H9 (cell line): ENCODE measurements at regions not wholly inside any gene's neighbourhood (a gene's known extent, or its start where the extent isn't known, plus 50 kb on each side); places are given as distances from the start of the nearest gene placed in this dataset.

ENCODE experiments used
- DNase-seq: peaks from one replicate; pipeline ENCODE4 v3.0.0-alpha.2; 2017
- H2AFZ ChIP-seq: one replicate; pipeline ENCODE4 v1.6.1; 2013; ENCODE audit warnings: mild to moderate bottlenecking, low read length, control low read depth, moderate library complexity
- H2AK5ac ChIP-seq: 2 replicates; pipeline ENCODE4 v1.6.1; 2013; ENCODE audit warnings: low read length, control low read depth, mixed read lengths; ENCODE audit not compliant: insufficient read length
- H2BK120ac ChIP-seq: one replicate; pipeline ENCODE4 v1.6.1; 2013; ENCODE audit warnings: low read depth, mild to moderate bottlenecking, low read length, control low read depth, inconsistent platforms; ENCODE audit not compliant: poor library complexity, severe bottlenecking
- H2BK12ac ChIP-seq: 2 replicates; pipeline ENCODE4 v1.6.1; 2013; ENCODE audit warnings: low read length, control low read depth, mixed read lengths, low read depth; ENCODE audit not compliant: insufficient read length
- H2BK15ac ChIP-seq: 2 replicates; pipeline ENCODE4 v1.6.1; 2013; ENCODE audit warnings: low read depth, low read length, control low read depth
- H2BK20ac ChIP-seq: one replicate; pipeline ENCODE4 v1.6.1; 2013; ENCODE audit warnings: low read depth, mild to moderate bottlenecking, low read length, control low read depth, inconsistent platforms; ENCODE audit not compliant: poor library complexity, severe bottlenecking
- H2BK5ac ChIP-seq: 2 replicates; pipeline ENCODE4 v1.6.1; 2013; ENCODE audit warnings: low read length, control low read depth, mixed read lengths; ENCODE audit not compliant: insufficient read length
- H3K14ac ChIP-seq: 2 replicates; pipeline ENCODE4 v1.6.1; 2013; ENCODE audit warnings: low read length, control low read depth; ENCODE audit not compliant: insufficient read depth
- H3K18ac ChIP-seq: 2 replicates; pipeline ENCODE4 v1.6.1; 2013; ENCODE audit warnings: low read depth, mild to moderate bottlenecking, mixed read lengths, low read length, control low read depth; ENCODE audit not compliant: insufficient read length
- H3K23ac ChIP-seq: 2 replicates; pipeline ENCODE4 v1.6.1; 2013; ENCODE audit warnings: low read length, control low read depth, mixed read lengths, low read depth; ENCODE audit not compliant: insufficient read length
- H3K23me2 ChIP-seq: 2 replicates; pipeline ENCODE4 v1.6.1; 2013; ENCODE audit warnings: low read depth, mild to moderate bottlenecking, mixed read lengths, low read length, control low read depth; ENCODE audit not compliant: insufficient read length, poor library complexity, severe bottlenecking
- H3K27ac ChIP-seq: 2 replicates; pipeline ENCODE4 v1.5.1; 2013; ENCODE audit warnings: low read length, control low read depth, mixed read lengths, low read depth; ENCODE audit not compliant: insufficient read length
- H3K27me3 ChIP-seq: 2 replicates; pipeline ENCODE4 v1.6.1; 2013; ENCODE audit warnings: low read length, control low read depth, inconsistent platforms; ENCODE audit not compliant: insufficient read depth
- H3K4ac ChIP-seq: 2 replicates; pipeline ENCODE4 v1.6.1; 2013; ENCODE audit warnings: low read depth, mild to moderate bottlenecking, control low read depth, inconsistent platforms, low read length, moderate library complexity
- H3K4me1 ChIP-seq: 2 replicates; pipeline ENCODE4 v1.6.1; 2013; ENCODE audit warnings: low read length, control low read depth, inconsistent platforms; ENCODE audit not compliant: insufficient read depth
- H3K4me2 ChIP-seq: 2 replicates; pipeline ENCODE4 v1.6.1; 2013; ENCODE audit warnings: low read length, control low read depth, mixed read lengths; ENCODE audit not compliant: insufficient read length, insufficient read depth
- H3K56ac ChIP-seq: 2 replicates; pipeline ENCODE4 v1.6.1; 2013; ENCODE audit warnings: low read depth, mild to moderate bottlenecking, mixed read lengths, low read length, control low read depth; ENCODE audit not compliant: insufficient read length
- H3K79me1 ChIP-seq: 2 replicates; pipeline ENCODE4 v1.6.1; 2013; ENCODE audit warnings: low read depth, mild to moderate bottlenecking, moderate library complexity, low read length, control low read depth, inconsistent platforms; ENCODE audit not compliant: insufficient read depth, poor library complexity, severe bottlenecking
- H3K79me2 ChIP-seq: 2 replicates; pipeline ENCODE4 v1.6.1; 2013; ENCODE audit warnings: low read length, control low read depth, inconsistent platforms; ENCODE audit not compliant: insufficient read depth
- H3K9ac ChIP-seq: 2 replicates; pipeline ENCODE4 v1.6.1; 2013; ENCODE audit warnings: low read length, control low read depth, mixed read lengths; ENCODE audit not compliant: insufficient read length; ENCODE audit errors: extremely low read depth
- H3K9me3 ChIP-seq: one replicate; pipeline ENCODE4 v1.6.1; 2013; ENCODE audit warnings: low read depth, low read length, inconsistent platforms; ENCODE audit not compliant: control insufficient read depth
- H3T11ph ChIP-seq: one replicate; pipeline ENCODE4 v1.6.1; 2013; ENCODE audit warnings: mild to moderate bottlenecking, low read length, control low read depth, inconsistent platforms
- H4K20me1 ChIP-seq: one replicate; pipeline ENCODE4 v1.6.1; 2013; ENCODE audit not compliant: control insufficient read depth, insufficient read length, insufficient read depth
- H4K5ac ChIP-seq: 2 replicates; pipeline ENCODE4 v1.6.1; 2013; ENCODE audit warnings: low read depth, mild to moderate bottlenecking, mixed read lengths, low read length, control low read depth; ENCODE audit not compliant: insufficient read length
- H4K8ac ChIP-seq: replicated peaks from 2 replicates; pipeline ENCODE4 v1.6.1; 2013; ENCODE audit warnings: low read length, control low read depth, mixed read lengths, low read depth; ENCODE audit not compliant: insufficient read length
- H4K91ac ChIP-seq: 2 replicates; pipeline ENCODE4 v1.6.1; 2013; ENCODE audit warnings: low read depth, mild to moderate bottlenecking, moderate library complexity, mixed read lengths, low read length, control low read depth; ENCODE audit not compliant: insufficient read length
- H3K27ac Mint-ChIP-seq, 3 experiments: 2 replicates in 2 of 3; 3 replicates in 1 of 3; pipeline ENCODE4 v1.8.0; 2020 to 2021; ENCODE audit warnings: mixed read lengths in 3 of 3, mild to moderate bottlenecking in 1 of 3, moderate library complexity in 1 of 3
- H3K27me3 Mint-ChIP-seq: 2 replicates; pipeline ENCODE4 v1.8.0; 2021; ENCODE audit warnings: low read depth, mild to moderate bottlenecking, moderate library complexity, mixed read lengths
- H3K36me3 Mint-ChIP-seq, 3 experiments: 2 replicates in 2 of 3; 3 replicates in 1 of 3; pipeline ENCODE4 v1.8.0; 2020 to 2021; ENCODE audit warnings: low read depth in 3 of 3, mixed read lengths in 3 of 3; ENCODE audit not compliant: insufficient read depth in 1 of 3
- H3K4me1 Mint-ChIP-seq, 2 experiments: 2 replicates each; pipeline ENCODE4 v1.8.0; 2020; ENCODE audit warnings: mixed read lengths in 2 of 2
- H3K4me3 Mint-ChIP-seq, 2 experiments: 2 replicates in 1 of 2; 3 replicates in 1 of 2; pipeline ENCODE4 v1.8.0; 2020 to 2021; ENCODE audit warnings: mild to moderate bottlenecking in 2 of 2, mixed read lengths in 2 of 2, moderate library complexity in 1 of 2
- H3K9me3 Mint-ChIP-seq, 2 experiments: 2 replicates in 1 of 2; 3 replicates in 1 of 2; pipeline ENCODE4 v1.8.0; 2020; ENCODE audit warnings: mild to moderate bottlenecking in 2 of 2, mixed read lengths in 2 of 2, moderate library complexity in 1 of 2
- WGBS: extraction: QIAGEN DNeasy Blood & Tissue Kit; methylation state at CpG from one replicate; pipeline ENCODE4 v1.1.7; 2013; ENCODE audit warnings: missing lambda C conversion rate, low lambda C conversion rate, mixed read lengths; ENCODE audit not compliant: insufficient read length; ENCODE audit errors: extremely low coverage; 5-methylcytosine and 5-hydroxymethylcytosine counted together
- TF ChIP-seq, protein P1 (sequence below): fragments of 200-600 bp; sonication (generic); conservative IDR thresholded peaks from 3 replicates; pipeline ENCODE4 v1.8.0; 2021; ENCODE audit warnings: antibody characterized with exemption, mild to moderate bottlenecking

DNA sequence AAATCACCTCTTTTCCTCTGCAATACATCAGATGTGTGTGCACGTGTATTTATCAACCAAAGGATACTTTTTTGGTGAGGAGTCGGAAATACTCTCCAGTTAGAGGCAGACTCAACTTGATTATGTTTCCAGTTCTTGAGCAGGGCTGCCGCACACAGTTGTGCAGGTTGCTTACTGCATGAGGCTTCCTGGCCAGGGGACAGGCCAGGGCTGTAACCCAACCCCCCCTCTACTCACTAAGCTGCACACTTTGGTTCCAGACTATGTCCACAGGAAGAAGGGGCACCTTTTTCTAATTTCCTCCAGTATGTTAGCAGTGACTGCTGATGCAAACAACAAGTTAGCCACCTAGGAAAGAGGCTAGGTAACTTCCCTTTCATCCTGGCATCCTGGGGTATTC lies 476.9 kb upstream of the TBL1XR1 start:
- H3K23ac ChIP-seq = no peak overlapping the region
- H3K4me1 ChIP-seq = no peaks in the 10 kb centered on the region; the same call in 1 of the 2 replicates
- no peaks in the 10 kb centered on the region for H3K27me3 ChIP-seq
- no peak overlapping the region for H3K27ac ChIP-seq
- H3K9me3 Mint-ChIP-seq = no peaks in the 10 kb centered on the region
- H3K27me3 Mint-ChIP-seq = no peaks in the 10 kb centered on the region
- WGBS = no CpG with 5 or more reads among the region's 3 CpGs
- H4K5ac ChIP-seq = no peak overlapping the region
- H2BK5ac ChIP-seq = no peak overlapping the region
- H2AK5ac ChIP-seq = no peak overlapping the region
- H2BK120ac ChIP-seq = no peak overlapping the region
- H4K8ac ChIP-seq = no peak overlapping the region
- H2BK20ac ChIP-seq = no peak overlapping the region
- no peak overlapping the region for H3K4me2 ChIP-seq
- no peaks in the 10 kb centered on the region for H4K20me1 ChIP-seq
- no peak for DNase-seq
- H2AFZ ChIP-seq = no peak overlapping the region
- no peak overlapping the region for H3K4me3 Mint-ChIP-seq
- H3K4ac ChIP-seq = no peak overlapping the region
- no peak overlapping the region for H2BK12ac ChIP-seq
- H3K18ac ChIP-seq = no peak overlapping the region
- no peaks in the 10 kb centered on the region for H3K23me2 ChIP-seq
- H3T11ph ChIP-seq = no peak overlapping the region
- H3K79me2 ChIP-seq = no peaks in the 10 kb centered on the region
- no peak overlapping the region for H4K91ac ChIP-seq
- TF ChIP-seq, protein P1, sequence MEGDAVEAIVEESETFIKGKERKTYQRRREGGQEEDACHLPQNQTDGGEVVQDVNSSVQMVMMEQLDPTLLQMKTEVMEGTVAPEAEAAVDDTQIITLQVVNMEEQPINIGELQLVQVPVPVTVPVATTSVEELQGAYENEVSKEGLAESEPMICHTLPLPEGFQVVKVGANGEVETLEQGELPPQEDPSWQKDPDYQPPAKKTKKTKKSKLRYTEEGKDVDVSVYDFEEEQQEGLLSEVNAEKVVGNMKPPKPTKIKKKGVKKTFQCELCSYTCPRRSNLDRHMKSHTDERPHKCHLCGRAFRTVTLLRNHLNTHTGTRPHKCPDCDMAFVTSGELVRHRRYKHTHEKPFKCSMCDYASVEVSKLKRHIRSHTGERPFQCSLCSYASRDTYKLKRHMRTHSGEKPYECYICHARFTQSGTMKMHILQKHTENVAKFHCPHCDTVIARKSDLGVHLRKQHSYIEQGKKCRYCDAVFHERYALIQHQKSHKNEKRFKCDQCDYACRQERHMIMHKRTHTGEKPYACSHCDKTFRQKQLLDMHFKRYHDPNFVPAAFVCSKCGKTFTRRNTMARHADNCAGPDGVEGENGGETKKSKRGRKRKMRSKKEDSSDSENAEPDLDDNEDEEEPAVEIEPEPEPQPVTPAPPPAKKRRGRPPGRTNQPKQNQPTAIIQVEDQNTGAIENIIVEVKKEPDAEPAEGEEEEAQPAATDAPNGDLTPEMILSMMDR = no peak
- H3K56ac ChIP-seq = no peak overlapping the region
- no peak overlapping the region for H3K14ac ChIP-seq
- no peak overlapping the region for H3K27ac Mint-ChIP-seq
- peaks cover 0 to 8% of the 10 kb centered on the region in 2 experiments; a peak in 2 of 4 replicates for H3K4me1 Mint-ChIP-seq
- H3K9me3 ChIP-seq = no peaks in the 10 kb centered on the region
- no peak overlapping the region for H2BK15ac ChIP-seq
- H3K79me1 ChIP-seq = no peaks in the 10 kb centered on the region
- H3K36me3 Mint-ChIP-seq = no peaks in the 10 kb centered on the region; a peak in 1 of 7 replicates
- H3K9ac ChIP-seq = no peak overlapping the region
